Tibial nerve (tissue), 4 donors: ENCODE measurements at regions not wholly inside any gene's neighbourhood (a gene's known extent, or its start where the extent isn't known, plus 50 kb on each side); places are given as distances from the start of the nearest gene placed in this dataset.

Source experiments
- DNase-seq, 2 donors: peaks; one replicate each; pipeline ENCODE4 v3.0.0-alpha.2; 2019; ENCODE audit warnings: low spot score in 2 of 2
- H3K27ac ChIP-seq, 4 donors: fragments of 200-600 bp; sonication (generic) in 3 of 4; one replicate each; pipeline ENCODE4 v1.5.1; 2017 to 2019; ENCODE audit warnings: mild to moderate bottlenecking in 1 of 4
- H3K27me3 ChIP-seq, 2 donors: fragments of 200-600 bp; sonication (generic) in 1 of 2; one replicate each; pipeline versions ENCODE4 v1.5.1 to v1.6.0; 2017 to 2019
- H3K36me3 ChIP-seq, 3 donors: fragments of 200-600 bp; sonication (generic); one replicate each; pipeline ENCODE4 v1.5.1; 2018 to 2019
- H3K4me1 ChIP-seq, 4 donors: fragments of 200-600 bp; sonication (generic) in 3 of 4; one replicate each; pipeline ENCODE4 v1.5.1; 2017 to 2019
- H3K4me3 ChIP-seq, 4 donors: fragments of 200-600 bp; sonication (generic) in 3 of 4; one replicate each; pipeline ENCODE4 v1.5.1; 2017 to 2019; ENCODE audit warnings: mild to moderate bottlenecking in 1 of 4, moderate library complexity in 1 of 4
- H3K9me3 ChIP-seq, 4 donors: fragments of 200-600 bp; sonication (generic) in 3 of 4; one replicate each; pipeline ENCODE4 v1.5.1; 2017 to 2019
- EP300 ChIP-seq, 2 donors: sonication (generic); formaldehyde crosslinking; IDR thresholded peaks; one replicate each; pipeline ENCODE4 v1.6.1; 2017; ENCODE audit warnings: antibody characterized with exemption in 2 of 2, mild to moderate bottlenecking in 1 of 2
- POLR2A ChIP-seq, 2 donors: fragments of 450-650 bp; IDR thresholded peaks; one replicate each; pipeline ENCODE4 v1.6.1; 2017; ENCODE audit warnings: antibody characterized with exemption in 2 of 2, mild to moderate bottlenecking in 2 of 2, moderate library complexity in 2 of 2
- WGBS, 2 donors: methylation state at CpG; one replicate each; pipeline ENCODE4 v1.1.5; 2018; 5-methylcytosine and 5-hydroxymethylcytosine counted together
- TF ChIP-seq, protein P1 (sequence below), 5 experiments: fragments of 200-600 bp in 3 of 5; fragments of 450-650 bp in 2 of 5; sonication (generic) in 3 of 5; IDR thresholded peaks; one replicate each; pipeline ENCODE4 v1.5.1; 2016 to 2019; ENCODE audit warnings: antibody characterized with exemption in 5 of 5, mild to moderate bottlenecking in 3 of 5, moderate library complexity in 2 of 5

DNA sequence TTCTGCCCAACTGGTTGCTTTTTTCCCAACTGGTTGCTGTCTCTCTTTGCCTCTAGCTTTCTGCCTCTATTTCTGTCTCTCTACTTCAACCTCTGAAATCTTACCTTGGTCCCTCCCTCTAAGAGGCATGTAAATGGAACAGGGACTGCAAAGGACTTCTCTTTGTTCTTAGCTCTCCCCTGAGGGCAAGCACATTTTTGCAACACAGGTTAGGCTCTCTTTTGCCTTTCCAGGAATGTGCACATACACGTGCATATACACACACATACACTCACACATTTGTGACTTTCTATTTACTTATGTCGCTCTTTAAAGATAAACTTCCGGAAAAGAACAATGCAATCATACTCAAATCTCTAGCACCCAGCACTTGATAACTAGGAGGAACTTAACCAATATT lies 262.6 kb upstream of the DDX18 start:
- Histone ChIP-seq H3K9me3 (no peaks in the 10 kb centered on the region), H3K4me1 (no peaks in the 10 kb centered on the region)
- no peak for DNase-seq

DNA sequence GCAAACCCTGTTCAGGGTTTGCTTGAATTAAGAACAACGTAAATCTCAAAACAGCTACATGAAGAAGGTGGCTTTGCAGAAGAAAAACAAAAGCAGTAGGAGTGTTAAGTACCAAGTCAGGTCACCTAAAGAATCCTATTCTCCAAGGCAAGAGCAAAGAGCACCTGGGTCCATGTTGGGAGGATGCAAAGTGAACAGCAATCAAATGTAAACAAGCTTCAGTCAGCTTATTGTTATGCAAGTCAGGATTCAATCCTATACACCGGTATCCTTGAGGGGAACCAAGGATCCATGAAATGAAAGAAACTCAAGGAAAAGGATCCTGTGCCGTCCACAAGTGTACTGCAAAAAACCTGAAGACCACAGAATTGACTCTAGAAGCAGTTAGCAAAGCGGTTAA lies 261.0 kb upstream of the DDX18 start:
- no peak for TF ChIP-seq POLR2A (IDR thresholded peaks at IDR 0.05)
- TF ChIP-seq, protein P1, sequence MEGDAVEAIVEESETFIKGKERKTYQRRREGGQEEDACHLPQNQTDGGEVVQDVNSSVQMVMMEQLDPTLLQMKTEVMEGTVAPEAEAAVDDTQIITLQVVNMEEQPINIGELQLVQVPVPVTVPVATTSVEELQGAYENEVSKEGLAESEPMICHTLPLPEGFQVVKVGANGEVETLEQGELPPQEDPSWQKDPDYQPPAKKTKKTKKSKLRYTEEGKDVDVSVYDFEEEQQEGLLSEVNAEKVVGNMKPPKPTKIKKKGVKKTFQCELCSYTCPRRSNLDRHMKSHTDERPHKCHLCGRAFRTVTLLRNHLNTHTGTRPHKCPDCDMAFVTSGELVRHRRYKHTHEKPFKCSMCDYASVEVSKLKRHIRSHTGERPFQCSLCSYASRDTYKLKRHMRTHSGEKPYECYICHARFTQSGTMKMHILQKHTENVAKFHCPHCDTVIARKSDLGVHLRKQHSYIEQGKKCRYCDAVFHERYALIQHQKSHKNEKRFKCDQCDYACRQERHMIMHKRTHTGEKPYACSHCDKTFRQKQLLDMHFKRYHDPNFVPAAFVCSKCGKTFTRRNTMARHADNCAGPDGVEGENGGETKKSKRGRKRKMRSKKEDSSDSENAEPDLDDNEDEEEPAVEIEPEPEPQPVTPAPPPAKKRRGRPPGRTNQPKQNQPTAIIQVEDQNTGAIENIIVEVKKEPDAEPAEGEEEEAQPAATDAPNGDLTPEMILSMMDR (IDR thresholded peaks at IDR 0.05), result no peak
- TF ChIP-seq EP300 (IDR thresholded peaks at IDR 0.05), result no peak
- WGBS, 2 donors, result 58 to 60% methylated on average over 4 of the region's 4 CpGs
- no peaks in the 10 kb centered on the region for H3K4me1 ChIP-seq
- no peak for DNase-seq
- H3K27ac ChIP-seq, result no peak overlapping the region
- H3K4me3 ChIP-seq, result no peak overlapping the region
- no peaks in the 10 kb centered on the region for H3K9me3 ChIP-seq
- H3K27me3 ChIP-seq, result no peaks in the 10 kb centered on the region
- H3K36me3 ChIP-seq, result no peaks in the 10 kb centered on the region

More for the DNA sequence above, 262.6 kb upstream of the DDX18 start:
- TF ChIP-seq, protein P1 (IDR thresholded peaks at IDR 0.05), result no peak
- TF ChIP-seq POLR2A (IDR thresholded peaks at IDR 0.05), result no peak
- TF ChIP-seq EP300 (IDR thresholded peaks at IDR 0.05), result no peak
- no peak overlapping the region for H3K4me3 ChIP-seq
- H3K27me3 ChIP-seq, result no peaks in the 10 kb centered on the region
- WGBS, 2 donors, result 74 to 75% methylated on average over 3 of the region's 3 CpGs
- H3K27ac ChIP-seq, result no peak overlapping the region
- no peaks in the 10 kb centered on the region for H3K36me3 ChIP-seq

DNA sequence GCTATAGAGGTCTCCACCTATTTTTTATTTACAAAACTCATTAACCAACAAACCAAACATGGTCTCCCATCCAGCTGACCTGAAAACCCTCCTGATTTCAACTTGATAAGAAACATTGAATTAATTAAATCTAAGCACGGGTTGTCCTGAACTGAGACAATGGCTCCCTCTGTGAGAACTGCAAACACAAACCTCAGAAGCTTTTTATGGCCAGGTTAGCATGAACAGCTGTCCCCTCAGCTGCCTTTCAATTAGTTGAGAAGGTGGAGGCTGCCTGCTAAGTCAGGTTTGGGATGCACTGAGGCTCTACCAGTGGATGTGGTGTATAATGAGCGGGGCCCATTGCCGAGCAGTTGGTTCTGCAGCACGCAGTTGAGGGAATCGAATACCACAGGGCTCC lies 258.5 kb upstream of the DDX18 start:
- DNase-seq, result no peak
- Histone ChIP-seq H3K4me1 (no peaks in the 10 kb centered on the region), H3K27ac (no peak overlapping the region), H3K4me3 (no peak overlapping the region), H3K36me3 (no peaks in the 10 kb centered on the region), H3K9me3 (no peaks in the 10 kb centered on the region), H3K27me3 (no peaks in the 10 kb centered on the region)
- 74 to 83% methylated on average over 5 of the region's 5 CpGs for WGBS, 2 donors
- TF ChIP-seq, protein P1 (IDR thresholded peaks at IDR 0.05), result no peak
- TF ChIP-seq EP300 (IDR thresholded peaks at IDR 0.05), result no peak
- TF ChIP-seq POLR2A (IDR thresholded peaks at IDR 0.05), result no peak

DNA sequence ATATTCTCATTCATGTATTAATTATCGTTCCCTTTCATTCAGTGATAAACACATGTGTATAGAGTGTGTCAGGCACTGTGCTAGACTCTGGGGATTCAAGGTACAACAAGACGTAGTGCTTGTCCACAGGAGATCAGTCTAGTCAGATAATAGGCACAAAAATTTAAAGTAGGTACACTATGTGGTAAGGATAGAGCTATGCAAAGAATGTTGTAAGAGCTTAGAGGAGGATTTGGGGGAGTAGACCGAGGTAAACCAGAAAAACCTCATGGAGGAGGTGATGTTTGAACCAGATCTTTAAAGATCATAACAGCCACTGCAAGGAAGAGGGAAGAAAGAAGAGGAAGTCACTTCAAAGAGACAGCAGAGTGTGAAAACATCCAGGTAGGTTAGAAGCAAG lies 256.9 kb upstream of the DDX18 start:
- no peaks in the 10 kb centered on the region for H3K9me3 ChIP-seq
- WGBS, 2 donors, result 77 to 81% methylated on average over 3 of the region's 3 CpGs
- TF ChIP-seq, protein P1 (IDR thresholded peaks at IDR 0.05), result no peak
- no peak for TF ChIP-seq EP300 (IDR thresholded peaks at IDR 0.05)
- no peak for TF ChIP-seq POLR2A (IDR thresholded peaks at IDR 0.05)
- no peaks in the 10 kb centered on the region for H3K27me3 ChIP-seq
- H3K4me1 ChIP-seq, result no peaks in the 10 kb centered on the region
- no peak overlapping the region for H3K27ac ChIP-seq
- H3K36me3 ChIP-seq, result no peaks in the 10 kb centered on the region
- H3K4me3 ChIP-seq, result no peak overlapping the region
- DNase-seq, result no peak

DNA sequence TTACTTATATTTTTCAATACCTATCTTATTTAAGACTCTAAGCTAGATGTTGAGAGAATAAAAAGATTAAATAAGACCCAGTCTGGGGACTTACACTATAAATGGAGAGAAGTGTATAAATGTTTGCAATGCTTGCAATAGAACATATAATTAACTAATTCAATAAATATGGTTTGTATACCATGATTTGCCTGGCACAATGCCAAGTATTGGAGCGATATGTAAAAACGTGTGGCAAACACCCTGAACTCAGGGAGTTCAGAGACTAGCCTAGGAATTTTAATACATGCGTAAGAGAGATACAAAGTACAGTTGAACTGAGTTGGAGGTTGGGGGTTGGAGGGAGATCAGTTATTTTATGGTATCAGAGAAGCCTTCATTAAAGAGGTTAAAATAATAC lies 251.8 kb upstream of the DDX18 start:
- no peaks in the 10 kb centered on the region for H3K27me3 ChIP-seq
- 52 to 53% methylated on average over 3 of the region's 3 CpGs for WGBS, 2 donors

More for the DNA sequence above, 251.8 kb upstream of the DDX18 start:
- TF ChIP-seq, protein P1 (IDR thresholded peaks at IDR 0.05), result no peak
- TF ChIP-seq EP300 (IDR thresholded peaks at IDR 0.05) (no peak), POLR2A (IDR thresholded peaks at IDR 0.05) (no peak)
- DNase-seq, result peak in 1 of 2 donors; percentile 5
- no peak overlapping the region for H3K27ac ChIP-seq
- no peak overlapping the region for H3K4me3 ChIP-seq
- no peaks in the 10 kb centered on the region for H3K4me1 ChIP-seq
- no peaks in the 10 kb centered on the region for H3K36me3 ChIP-seq
- H3K9me3 ChIP-seq, result no peaks in the 10 kb centered on the region
